Astrocyte of the cerebellum (primary cell): ENCODE measurements at regions not wholly inside any gene's neighbourhood (a gene's known extent, or its start where the extent isn't known, plus 50 kb on each side); places are given as distances from the start of the nearest gene placed in this dataset.

ENCODE experiments used
- DNase-seq: peaks from one replicate; pipeline ENCODE4 v3.0.0-alpha.2; 2011; ENCODE audit warnings: low read depth
- H3K4me3 ChIP-seq: 2 replicates; pipeline ENCODE4 v1.5.1; 2011; ENCODE audit warnings: mild to moderate bottlenecking, low read depth, low read length, moderate library complexity
- in situ Hi-C: cut with HindIII; loops from 2 replicates; pipeline ENCODE4 v1.10.0; 2017; ENCODE audit warnings: low sequenced_read_pairs
- TF ChIP-seq, protein P1 (sequence below): IDR thresholded peaks from 2 replicates; pipeline ENCODE4 v1.5.1; 2012; ENCODE audit warnings: low read length, low read depth, moderate library complexity, mild to moderate bottlenecking; ENCODE audit errors: missing control alignments

DNA sequence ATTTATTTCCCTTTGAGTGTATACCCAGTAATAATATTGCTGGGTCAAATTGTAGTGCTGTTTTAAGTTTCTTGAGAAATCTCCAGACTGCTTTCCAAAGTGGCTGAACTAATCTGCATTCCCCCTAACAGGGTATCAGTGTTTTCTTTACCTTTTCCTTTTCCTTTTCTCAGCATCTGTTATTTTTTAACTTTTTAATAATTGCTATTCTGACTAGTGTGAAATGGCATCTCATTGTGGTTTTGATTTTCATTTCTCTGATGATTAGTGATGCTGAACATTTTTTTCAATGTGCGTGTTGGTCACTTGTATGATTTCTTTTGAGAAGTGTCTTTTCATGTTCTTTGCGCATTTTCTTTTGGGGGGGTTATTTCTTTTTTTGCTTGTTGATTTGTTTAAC is 374.9 kb upstream of the BRINP3 start:
- in situ Hi-C loops, result no loop called here
- no peak for DNase-seq
- TF ChIP-seq, protein P1, sequence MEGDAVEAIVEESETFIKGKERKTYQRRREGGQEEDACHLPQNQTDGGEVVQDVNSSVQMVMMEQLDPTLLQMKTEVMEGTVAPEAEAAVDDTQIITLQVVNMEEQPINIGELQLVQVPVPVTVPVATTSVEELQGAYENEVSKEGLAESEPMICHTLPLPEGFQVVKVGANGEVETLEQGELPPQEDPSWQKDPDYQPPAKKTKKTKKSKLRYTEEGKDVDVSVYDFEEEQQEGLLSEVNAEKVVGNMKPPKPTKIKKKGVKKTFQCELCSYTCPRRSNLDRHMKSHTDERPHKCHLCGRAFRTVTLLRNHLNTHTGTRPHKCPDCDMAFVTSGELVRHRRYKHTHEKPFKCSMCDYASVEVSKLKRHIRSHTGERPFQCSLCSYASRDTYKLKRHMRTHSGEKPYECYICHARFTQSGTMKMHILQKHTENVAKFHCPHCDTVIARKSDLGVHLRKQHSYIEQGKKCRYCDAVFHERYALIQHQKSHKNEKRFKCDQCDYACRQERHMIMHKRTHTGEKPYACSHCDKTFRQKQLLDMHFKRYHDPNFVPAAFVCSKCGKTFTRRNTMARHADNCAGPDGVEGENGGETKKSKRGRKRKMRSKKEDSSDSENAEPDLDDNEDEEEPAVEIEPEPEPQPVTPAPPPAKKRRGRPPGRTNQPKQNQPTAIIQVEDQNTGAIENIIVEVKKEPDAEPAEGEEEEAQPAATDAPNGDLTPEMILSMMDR, result no peak
- no peak overlapping the region for H3K4me3 ChIP-seq

DNA sequence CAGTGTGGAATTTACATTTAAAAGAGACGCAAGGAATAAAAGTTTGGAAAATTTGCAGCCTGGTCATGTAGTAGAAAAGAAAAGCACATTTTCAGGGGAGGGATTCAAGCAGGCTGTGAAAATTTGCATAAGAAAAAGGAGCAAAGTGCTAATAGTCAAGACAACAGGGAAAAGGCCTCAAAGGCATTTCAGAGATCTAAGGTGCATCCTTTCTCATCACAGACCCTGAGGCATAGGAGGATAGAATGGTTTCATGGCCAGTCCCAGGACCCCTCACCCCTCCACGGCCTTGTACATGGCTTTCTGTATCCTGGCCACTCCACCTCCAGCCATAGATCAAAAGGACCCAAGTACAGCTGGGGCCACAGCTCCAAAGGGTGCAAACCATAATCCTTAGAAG is 380.5 kb upstream of the BRINP3 start:
- in situ Hi-C loops, result no loop called here
- no peak for DNase-seq
- H3K4me3 ChIP-seq, result no peak overlapping the region
- TF ChIP-seq, protein P1, result no peak

DNA sequence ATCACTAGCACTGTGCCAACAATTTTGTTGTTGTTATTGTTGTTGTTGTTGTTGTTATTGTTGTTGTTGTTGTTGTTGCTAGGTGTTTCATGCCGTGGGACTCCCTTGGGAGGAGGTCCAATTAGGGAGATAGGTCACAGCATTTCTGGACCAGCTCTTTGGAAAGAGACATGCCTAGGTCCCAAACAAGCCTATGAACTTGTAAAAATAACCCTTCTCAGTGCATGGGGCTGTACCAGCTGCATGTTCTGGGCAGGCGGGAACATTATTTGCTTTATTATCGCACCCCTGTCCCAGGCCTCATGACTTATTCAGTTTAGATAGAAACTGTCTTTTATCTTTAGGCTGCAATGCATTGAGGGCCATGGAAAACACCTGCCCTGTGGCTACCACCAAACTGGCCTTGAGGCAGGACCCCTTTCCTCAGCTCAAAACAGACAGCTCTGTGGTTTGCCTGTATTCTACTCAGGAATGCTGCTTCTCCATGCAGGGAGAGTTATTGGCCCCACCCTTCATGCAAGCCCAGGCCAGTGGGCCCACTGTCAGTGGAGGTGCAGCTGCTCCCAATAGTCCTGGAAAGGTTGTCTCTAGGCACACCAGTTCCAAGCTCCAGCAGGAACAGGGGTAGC is 386.5 kb upstream of the BRINP3 start:
- no peak for DNase-seq
- TF ChIP-seq, protein P1, result no peak
- in situ Hi-C loops, result no loop called here
- no peak overlapping the region for H3K4me3 ChIP-seq

DNA sequence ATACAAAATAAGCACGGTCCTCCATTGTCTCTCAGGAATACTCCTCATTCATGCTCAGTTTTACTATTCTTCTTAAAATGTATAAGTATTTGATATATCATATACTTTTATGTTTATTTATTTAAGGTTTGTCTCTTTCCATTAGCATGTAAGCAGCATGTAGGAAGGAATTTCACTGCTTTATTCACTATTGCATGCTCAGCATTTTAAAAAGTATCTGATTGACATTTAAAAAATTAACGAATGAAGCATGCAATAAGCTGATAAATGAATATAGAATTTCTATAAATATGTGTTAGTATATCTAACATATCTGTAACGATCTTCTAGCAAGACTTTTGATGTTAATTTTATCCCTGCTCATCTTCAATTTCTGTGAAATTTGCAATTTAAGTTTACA is 402.7 kb upstream of the BRINP3 start:
- in situ Hi-C loops, result no loop called here
- TF ChIP-seq, protein P1, result no peak
- no peak for DNase-seq
- H3K4me3 ChIP-seq, result no peak overlapping the region

DNA sequence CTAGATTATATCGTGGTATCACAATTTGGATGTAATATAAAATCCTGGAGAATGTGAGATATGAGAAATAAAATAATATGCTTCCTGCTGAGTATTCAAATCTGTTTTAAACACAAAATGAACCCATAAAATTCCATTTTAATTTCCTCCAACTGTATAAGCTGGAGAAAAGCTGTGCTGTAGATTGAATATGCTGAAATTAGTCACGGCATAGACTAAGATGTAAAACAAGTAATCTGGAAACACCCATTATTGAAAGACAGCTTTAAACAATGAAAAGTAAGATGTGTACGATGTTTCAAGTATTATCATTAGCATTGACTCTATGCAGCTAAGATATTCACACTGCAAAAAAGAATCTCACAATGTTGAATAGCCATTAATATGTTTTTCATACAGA is 403.4 kb upstream of the BRINP3 start:
- H3K4me3 ChIP-seq, result no peak overlapping the region
- TF ChIP-seq, protein P1, result no peak
- in situ Hi-C loops, result no loop called here
- no peak for DNase-seq

DNA sequence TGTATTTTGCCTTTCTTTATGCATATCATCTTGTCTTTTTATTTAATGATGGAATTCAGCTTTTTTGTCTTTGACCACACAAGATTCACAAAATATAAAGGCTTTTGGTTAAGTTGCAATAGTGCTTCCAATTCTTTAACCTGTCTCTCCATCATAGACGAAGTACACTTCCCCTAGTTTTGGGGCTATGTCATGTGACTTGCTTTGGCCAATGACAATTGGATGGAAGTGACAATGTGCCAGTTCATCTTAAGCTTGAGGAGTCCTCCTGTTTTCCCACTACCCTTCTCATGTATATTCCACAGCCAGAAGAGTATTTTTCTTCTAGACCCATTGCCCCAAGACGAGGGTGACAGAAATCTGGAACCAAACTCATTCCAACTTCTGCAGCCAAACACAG is 419.6 kb upstream of the BRINP3 start:
- no peak overlapping the region for H3K4me3 ChIP-seq
- DNase-seq, result no peak
- TF ChIP-seq, protein P1, result no peak
- in situ Hi-C loops, result no loop called here
